Adipose tissue (tissue), 3 donors: ENCODE measurements at regions not wholly inside any gene's neighbourhood (a gene's known extent, or its start where the extent isn't known, plus 50 kb on each side); places are given as distances from the start of the nearest gene placed in this dataset.

ENCODE experiments used
- H3K27ac ChIP-seq: one replicate; pipeline ENCODE4 v1.5.1; 2013; ENCODE audit warnings: low read depth, low read length
- WGBS, 3 donors: extraction: QIAGEN DNeasy Blood & Tissue Kit; methylation state at CpG; one replicate each; pipeline ENCODE4 v1.1.7; 2013; 5-methylcytosine and 5-hydroxymethylcytosine counted together
- donor health status: healthy with polysubstance abuse.
- donor health status: Bipolar disorder and iron deficiency.
- donor health status: healthy.

- no peak overlapping the region for H3K27ac ChIP-seq
- 72 to 91% (median 81%) methylated on average over 3 of the region's 3 CpGs for WGBS, 3 donors
These were observed 261.8 kb downstream of the GAS1 start for GRCh38 chr9:86685556-86685955.

- 12 to 31% (median 31%) methylated on average over 1 of the region's 1 CpG for WGBS, 3 donors
- H3K27ac ChIP-seq: no peak overlapping the region
These were observed 263.2 kb downstream of the GAS1 start for GRCh38 chr9:86684148-86684547.

- no peak overlapping the region for H3K27ac ChIP-seq
- 81 to 89% (median 84%) methylated on average over 8 of the region's 8 CpGs for WGBS, 3 donors
These were observed 265.1 kb downstream of the GAS1 start for GRCh38 chr9:86682240-86682639.

- no peak overlapping the region for H3K27ac ChIP-seq
- 82 to 88% (median 85%) methylated on average over 2 of the region's 2 CpGs for WGBS, 3 donors
These were observed 267.4 kb downstream of the GAS1 start for GRCh38 chr9:86679909-86680308.

- no peak overlapping the region for H3K27ac ChIP-seq
- 83 to 93% (median 91%) methylated on average over 2 of the region's 2 CpGs for WGBS, 3 donors
These were observed 270.9 kb downstream of the GAS1 start for GRCh38 chr9:86676396-86676795.

- 82 to 91% (median 86%) methylated on average over 5 of the region's 5 CpGs for WGBS, 3 donors
- no peak overlapping the region for H3K27ac ChIP-seq
These were observed 271.5 kb downstream of the GAS1 start for GRCh38 chr9:86675805-86676204.

- no peak overlapping the region for H3K27ac ChIP-seq
- 71 to 91% (median 74%) methylated on average over 2 of the region's 2 CpGs for WGBS, 3 donors
These were observed 272.8 kb downstream of the GAS1 start for GRCh38 chr9:86674487-86674886.

GRCh38 chr9:86672966-86673365 lies 274.3 kb downstream of the GAS1 start:
- WGBS, 3 donors: 76 to 97% (median 85%) methylated on average over 2 of the region's 2 CpGs
- H3K27ac ChIP-seq: no peak overlapping the region

- WGBS, 3 donors: 73 to 84% (median 80%) methylated on average over 9 of the region's 9 CpGs
- no peak overlapping the region for H3K27ac ChIP-seq
These were observed 275.0 kb downstream of the GAS1 start for GRCh38 chr9:86672301-86672700.

GRCh38 chr9:86671018-86671417 lies 276.3 kb downstream of the GAS1 start:
- H3K27ac ChIP-seq: no peak overlapping the region

GRCh38 chr9:86670536-86670935 lies 276.8 kb downstream of the GAS1 start:
- 95 to 96% (median 96%) methylated on average over 4 of the region's 4 CpGs for whole genome bisulfite sequencing, 3 donors
- H3K27ac ChIP-seq: no peak overlapping the region

More at GRCh38 chr9:86671018-86671417, 276.3 kb downstream of the GAS1 start:
- 91 to 95% (median 94%) methylated on average over 1 of the region's 1 CpG for WGBS, 3 donors

GRCh38 chr9:86670076-86670475 lies 277.2 kb downstream of the GAS1 start:
- 96 to 99% (median 98%) methylated on average over 3 of the region's 3 CpGs for WGBS, 3 donors
- H3K27ac ChIP-seq: no peak overlapping the region

- no peak overlapping the region for H3K27ac ChIP-seq
- WGBS, 3 donors: 53 to 71% (median 70%) methylated on average over 4 of the region's 4 CpGs
These were observed 277.9 kb downstream of the GAS1 start for GRCh38 chr9:86669422-86669821.

GRCh38 chr9:86668488-86668887 lies 278.8 kb downstream of the GAS1 start:
- no peak overlapping the region for H3K27ac ChIP-seq

GRCh38 chr9:86667307-86667706 lies 280.0 kb downstream of the GAS1 start:
- WGBS, 3 donors: 89 to 92% (median 90%) methylated on average over 4 of the region's 4 CpGs
- no peak overlapping the region for H3K27ac ChIP-seq

- WGBS, 3 donors: 44 to 79% (median 52%) methylated on average over 1 of the region's 1 CpG
- no peak overlapping the region for H3K27ac ChIP-seq
These were observed 281.9 kb downstream of the GAS1 start for GRCh38 chr9:86665416-86665815.

- H3K27ac ChIP-seq: no peak overlapping the region
- 74 to 84% (median 83%) methylated on average over 7 of the region's 7 CpGs for WGBS, 3 donors
These were observed 282.7 kb downstream of the GAS1 start for GRCh38 chr9:86664603-86665002.

- no peak overlapping the region for H3K27ac ChIP-seq
- WGBS, 3 donors: 85 to 92% (median 91%) methylated on average over 2 of the region's 2 CpGs
These were observed 283.4 kb downstream of the GAS1 start for GRCh38 chr9:86663905-86664304.

GRCh38 chr9:86662890-86663468 lies 284.3 kb downstream of the GAS1 start:
- no peak overlapping the region for H3K27ac ChIP-seq
- WGBS, 3 donors: 77 to 97% (median 79%) methylated on average over 2 of the region's 2 CpGs

GRCh38 chr9:86660146-86660943 lies 287.0 kb downstream of the GAS1 start:
- 62 to 71% (median 64%) methylated on average over 7 of the region's 7 CpGs for WGBS, 3 donors
- H3K27ac ChIP-seq: no peak overlapping the region
